Glomerular visceral epithelial cell (primary cell): ENCODE measurements at regions not wholly inside any gene's neighbourhood (a gene's known extent, or its start where the extent isn't known, plus 50 kb on each side); places are given as distances from the start of the nearest gene placed in this dataset.
"Not testable (repeated sequence)": the region's sequence is repeated elsewhere in the genome, so short reads cannot be mapped to it uniquely, and the experiment has no call there.

ENCODE experiments used
- DNase-seq: peaks from one replicate; pipeline ENCODE4 v3.0.0-alpha.2; 2016; ENCODE audit errors: extremely low spot score

DNA sequence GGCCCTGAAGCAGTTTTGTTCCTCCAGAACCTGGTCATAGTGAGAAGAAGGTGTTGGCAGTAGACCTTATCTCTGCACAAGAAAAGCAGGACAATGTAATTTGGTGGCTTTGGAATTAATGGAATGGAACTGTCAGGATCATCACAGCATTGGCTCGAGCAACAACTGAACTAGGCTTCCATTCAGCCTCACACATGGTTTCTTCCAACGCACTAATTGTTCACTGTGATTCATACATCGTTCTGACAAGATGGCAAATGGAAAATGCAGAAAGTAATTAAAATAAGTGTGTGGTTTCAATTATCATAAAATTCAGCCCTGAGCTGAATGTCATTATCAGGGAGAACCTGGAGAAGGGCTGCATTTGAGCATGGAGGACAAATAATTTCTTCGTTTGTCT is 80.6 kb downstream of the MFSD1 start:
- DNase-seq = no peak

DNA sequence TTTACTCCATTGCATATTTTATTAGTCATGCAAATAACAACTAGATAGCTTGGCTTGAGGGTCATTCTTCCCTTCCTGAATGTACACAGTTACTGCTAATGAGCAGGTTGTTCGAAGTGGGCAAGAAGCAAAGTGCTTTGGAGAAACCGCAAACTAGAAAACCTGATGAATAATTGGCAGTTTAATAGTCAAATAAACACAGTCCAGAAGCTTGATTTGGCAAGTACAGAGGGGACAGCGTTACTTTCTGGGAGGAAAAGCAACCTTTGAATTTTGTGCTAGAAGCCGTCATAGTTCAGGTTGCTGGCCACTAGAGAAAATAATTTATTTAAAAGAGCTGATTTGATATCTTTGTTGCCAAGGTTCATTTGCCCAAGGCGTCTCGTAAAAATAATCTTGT is 94.9 kb downstream of the MFSD1 start:
- DNase-seq = no peak

DNA sequence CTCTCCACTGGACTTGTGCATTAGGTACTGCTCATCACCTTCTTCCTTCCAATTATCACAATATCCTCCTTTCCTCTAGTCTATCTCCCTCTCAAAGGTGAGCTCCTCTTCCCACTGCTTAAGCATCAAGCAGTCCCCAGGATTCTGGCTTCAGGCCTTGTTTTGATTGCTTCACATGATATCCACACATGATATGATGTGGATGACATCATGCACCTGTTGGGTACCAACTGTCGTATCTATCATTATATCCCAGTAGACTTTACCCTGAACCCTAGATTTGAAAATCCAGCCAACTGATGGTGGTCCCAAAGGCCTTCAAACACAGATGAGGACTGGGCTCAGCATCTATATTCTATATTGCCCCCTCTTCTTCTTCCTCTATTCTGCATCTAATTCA is 104.9 kb downstream of the MFSD1 start:
- DNase-seq = no peak

DNA sequence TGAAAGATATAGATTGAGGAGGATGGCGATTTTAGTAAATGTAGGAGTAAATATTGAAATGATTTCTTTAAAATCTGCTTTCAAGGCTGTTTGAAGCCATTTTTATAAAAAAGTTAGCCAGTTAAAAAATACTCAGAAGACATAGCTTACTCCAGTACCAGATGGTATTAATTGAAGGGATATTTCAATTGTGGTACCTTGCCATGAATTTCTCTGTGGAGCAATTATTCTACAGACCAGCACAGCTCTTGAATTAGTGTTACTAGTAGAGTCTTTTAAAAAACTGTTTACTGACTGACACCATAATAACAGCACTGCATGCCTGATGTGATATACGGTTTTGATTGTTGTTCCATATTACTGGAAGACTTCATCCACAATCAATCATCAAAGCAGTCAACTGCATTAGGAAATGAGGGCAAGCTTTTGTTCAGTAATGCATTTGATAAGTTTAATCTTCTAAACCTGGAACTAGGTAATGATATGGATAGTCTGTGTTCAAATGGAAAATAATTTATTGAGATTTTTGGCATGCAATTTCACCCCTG is 106.4 kb downstream of the MFSD1 start:
- no peak for DNase-seq

DNA sequence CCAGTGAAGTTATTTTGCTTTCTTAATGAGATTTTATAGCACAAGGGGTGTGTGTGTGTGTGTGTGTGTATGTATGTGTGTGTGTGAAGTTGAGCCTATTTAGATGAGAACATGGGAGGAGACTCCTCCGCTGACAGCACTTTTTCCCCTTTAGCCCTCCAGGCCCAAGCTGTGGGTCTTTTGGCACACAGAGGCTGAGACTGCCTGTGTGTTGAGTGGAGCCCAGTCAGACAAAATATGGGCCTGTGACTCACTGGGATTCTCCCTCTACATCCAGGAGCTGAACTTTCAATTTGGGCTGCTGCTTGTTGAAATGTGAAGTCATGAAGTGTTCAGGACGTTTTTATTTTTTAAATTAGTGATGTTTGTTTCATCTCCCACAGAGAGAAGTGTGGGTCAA is 108.0 kb downstream of the MFSD1 start:
- no peak for DNase-seq

DNA sequence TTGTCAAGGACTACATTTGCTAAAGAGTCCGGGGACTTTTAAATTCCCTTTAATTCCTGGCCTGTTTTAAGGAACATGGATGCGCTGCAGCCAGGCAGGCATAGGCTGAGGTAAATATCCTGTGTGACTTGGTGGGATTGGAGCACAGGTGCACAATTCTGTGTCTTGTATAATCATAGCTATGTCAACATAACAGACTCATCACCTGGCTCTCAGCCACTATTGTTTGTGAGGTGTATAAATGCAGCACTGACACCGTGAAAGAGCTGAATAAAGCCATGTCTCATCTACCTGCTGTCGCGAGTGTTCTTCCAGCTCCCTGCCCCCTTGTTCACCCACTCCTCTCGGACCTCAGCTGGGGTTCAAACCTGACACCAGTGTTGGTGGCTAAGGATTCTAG is 109.7 kb downstream of the MFSD1 start:
- DNase-seq = no peak

DNA sequence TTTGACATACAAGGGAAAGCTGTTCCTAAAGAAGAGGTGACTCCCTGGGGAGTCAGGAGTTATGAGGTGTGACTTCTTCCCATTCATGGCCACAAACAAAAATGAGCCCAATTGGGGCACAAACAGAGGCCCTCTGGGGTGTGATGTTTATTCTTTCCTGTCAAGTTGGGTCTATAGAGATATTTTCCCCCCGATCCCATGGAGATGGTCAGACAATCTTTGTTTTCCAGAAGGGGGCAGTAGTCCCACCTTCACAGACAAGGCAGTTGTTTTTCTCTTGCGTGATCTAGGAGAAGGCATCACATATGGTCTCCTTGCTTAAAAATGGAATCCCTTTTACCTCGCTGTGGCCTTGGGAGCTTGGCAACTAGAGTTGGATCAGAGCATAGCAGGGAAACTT is 110.3 kb downstream of the MFSD1 start:
- no peak for DNase-seq

DNA sequence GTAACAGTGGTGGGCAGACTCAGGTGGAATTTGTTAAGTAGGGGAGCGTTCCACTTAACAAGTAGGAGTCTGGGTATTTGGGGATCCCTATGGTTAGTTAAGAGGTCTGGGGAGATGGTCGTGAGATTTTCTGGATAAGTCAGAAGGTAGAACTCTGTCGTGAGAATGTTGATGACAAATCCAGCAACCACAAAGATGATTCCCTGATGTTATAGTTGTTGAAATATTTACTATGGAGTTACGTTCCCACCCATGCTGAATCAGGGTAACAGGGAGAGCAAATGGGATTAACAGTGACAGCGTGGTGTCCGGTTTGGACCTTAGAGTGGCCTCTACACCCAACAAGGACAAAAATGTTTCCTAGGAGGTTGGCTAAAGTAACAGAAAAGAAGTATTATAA is 110.8 kb downstream of the MFSD1 start:
- no peak for DNase-seq

DNA sequence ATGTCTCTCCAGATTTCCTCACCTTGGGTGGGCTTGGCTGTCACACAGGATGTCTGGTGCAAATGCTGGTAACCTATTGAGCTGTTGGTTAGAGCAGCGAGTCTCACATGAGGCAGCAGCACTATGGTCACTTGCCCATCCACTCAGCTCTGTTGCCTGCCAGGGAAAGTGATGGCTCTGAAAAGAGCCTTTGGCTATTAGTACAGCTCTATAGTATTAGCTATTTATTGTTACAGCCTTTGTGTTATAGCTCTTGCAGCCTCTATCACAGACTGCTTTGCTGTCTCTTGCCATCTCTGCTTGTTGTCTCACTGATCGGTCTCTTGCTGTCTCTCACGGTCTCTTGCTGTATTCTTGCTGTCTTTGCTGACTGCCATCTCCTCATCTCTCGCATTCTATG is 114.3 kb downstream of the MFSD1 start:
- no peak for DNase-seq

DNA sequence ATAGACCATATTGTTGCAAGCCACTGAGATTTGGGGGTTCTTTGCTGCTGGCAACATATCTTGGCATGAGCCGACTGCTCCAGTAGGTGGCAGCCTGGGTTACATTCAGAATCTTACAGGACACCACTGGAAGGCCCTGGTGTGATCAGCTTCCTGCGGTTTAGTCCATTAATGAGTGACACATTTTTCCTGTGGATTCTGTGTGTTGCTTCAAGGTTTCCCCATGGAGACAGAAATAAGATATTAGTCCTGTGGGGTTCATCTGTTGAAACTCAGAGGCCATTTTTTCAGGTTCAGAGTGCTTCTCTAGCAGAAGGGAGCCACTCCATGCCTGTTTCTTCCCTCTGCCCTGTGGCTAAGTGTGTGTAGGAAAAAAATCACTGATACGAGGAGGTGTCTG is 116.2 kb downstream of the MFSD1 start:
- DNase-seq = peak; percentile 91

DNA sequence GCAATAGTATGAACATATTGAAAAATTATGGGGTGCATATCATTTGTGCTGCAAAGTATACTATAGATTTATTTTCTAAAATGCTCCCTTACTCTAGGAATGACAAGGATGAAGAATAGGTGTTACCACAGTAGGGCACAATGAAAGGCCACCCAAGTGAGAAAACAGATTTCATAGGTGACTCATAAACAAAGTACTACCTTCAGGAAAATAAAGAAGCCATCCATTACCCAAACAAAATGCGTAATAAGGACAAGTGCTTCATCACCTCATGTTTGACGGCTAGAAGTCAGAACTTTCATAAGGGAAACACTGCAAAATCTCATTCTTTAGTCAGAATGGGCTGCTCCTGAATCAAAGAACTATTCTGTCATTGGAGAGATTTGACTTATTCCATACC is 116.6 kb downstream of the MFSD1 start:
- no peak for DNase-seq

DNA sequence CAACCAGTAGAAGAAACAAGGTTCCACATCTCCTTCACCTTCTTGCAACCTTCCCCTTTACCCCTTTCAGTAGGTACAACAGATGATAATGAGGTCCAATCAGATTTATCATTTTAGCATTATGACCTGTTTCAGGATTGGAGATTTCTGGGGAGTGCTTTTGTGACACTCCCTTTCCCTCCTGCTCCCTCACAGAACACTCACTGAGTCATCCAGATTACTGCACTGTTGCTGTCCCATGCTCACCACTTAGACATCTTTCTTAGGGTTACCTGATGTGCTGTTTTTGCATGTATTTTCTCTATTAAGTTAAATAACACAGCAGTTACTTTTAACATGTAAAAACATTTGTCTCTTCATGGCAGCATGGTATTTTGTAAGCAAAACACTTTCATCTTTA is 118.5 kb downstream of the MFSD1 start:
- no peak for DNase-seq

DNA sequence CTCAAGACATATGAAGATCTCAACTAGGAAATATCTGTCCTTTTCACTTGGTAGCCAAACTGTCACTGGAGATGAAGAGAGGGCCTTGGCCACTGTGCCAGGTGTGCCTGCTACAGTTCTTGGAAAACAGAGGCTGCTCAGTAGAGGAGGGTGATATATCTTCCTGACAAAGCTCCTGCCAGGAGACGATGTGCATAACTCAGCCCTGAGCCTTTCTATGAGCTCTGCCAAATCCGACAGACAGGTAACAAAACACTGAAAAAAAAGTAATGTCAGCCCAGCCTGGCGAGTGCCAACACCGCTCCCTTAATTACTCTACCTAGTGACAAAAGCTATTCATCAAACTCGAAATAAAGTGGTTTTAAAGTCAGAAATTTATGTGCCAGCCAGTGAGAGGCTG is 123.2 kb downstream of the MFSD1 start:
- DNase-seq = no peak

DNA sequence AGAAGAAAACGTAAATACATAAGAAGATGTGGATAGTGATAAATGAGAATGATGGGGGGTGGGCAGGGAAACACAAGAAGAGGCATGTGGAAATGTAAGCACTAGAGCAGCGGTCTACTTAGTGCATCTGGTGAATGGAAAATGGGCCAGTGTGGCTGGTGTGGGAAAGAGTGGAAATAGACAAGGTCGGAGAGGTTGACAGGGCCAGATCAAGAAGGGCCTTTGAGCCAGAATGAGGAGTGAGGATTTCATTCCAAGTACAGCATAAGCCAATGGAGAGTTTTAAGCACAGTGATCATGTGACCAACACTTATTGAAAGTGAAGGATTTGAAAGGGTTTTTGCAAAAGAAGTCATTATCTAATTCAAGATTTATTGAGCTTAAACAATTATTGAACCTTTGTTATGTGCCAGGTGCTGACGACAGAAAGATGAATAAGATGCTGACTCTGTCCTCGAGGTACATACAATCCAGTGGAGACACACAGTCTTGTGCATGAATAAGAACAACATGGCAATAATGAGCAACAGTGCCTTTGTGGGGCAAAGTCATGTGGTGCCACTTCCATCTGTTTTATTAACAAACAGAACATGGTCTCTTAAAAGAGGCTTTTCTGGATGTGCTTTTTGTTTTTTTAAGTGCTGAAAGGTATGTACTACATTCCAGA is 124.1 kb downstream of the MFSD1 start:
- DNase-seq = no peak

DNA sequence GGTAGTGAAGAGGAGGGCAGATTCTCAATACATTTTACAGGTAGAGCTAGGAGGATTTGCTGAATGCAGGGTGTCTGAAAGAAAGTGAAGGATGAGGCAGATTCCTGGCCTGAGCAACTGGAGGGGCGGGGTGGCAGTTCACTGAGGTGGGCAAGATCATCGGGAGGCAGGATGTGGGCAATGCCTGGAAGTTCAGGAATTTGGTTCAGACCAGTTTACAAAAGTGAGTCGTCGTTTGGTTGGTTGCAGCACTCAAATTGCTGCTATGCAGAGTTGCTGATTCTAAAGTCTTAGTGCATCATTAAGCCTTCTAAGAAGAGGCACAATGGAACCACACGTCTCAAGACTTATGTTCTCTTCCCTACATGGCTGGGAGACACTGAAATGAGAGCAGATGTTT is 134.0 kb downstream of the MFSD1 start:
- DNase-seq = peak; percentile 73

DNA sequence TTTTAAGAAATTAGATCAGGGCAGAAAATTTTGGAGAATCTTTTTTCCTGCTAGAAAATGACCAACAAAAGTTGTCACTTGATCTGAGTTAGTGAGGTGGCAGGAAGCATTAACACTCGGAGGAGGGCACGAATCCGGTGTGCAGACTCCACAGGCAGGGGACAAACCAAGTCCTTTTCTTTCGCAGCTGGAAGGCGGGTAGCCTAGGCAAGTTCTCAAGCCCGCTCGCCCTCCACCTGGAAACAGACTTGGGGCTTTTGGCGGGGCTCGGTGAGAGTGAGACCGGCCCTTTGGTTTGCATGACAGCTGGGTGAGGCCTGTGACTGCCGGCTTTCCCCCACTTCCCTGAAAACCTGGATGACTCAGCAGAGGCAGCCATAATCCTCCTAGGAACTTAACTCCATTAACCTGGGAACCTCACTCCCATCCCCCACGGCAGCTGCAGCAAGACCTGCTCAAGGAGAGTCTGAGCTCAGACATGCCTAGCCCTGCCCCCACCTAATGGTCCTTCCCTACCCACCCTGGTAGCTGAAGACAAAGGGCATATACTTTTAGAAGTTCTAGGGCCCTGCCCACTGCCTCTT is 134.8 kb downstream of the MFSD1 start:
- DNase-seq = peak; percentile 63

DNA sequence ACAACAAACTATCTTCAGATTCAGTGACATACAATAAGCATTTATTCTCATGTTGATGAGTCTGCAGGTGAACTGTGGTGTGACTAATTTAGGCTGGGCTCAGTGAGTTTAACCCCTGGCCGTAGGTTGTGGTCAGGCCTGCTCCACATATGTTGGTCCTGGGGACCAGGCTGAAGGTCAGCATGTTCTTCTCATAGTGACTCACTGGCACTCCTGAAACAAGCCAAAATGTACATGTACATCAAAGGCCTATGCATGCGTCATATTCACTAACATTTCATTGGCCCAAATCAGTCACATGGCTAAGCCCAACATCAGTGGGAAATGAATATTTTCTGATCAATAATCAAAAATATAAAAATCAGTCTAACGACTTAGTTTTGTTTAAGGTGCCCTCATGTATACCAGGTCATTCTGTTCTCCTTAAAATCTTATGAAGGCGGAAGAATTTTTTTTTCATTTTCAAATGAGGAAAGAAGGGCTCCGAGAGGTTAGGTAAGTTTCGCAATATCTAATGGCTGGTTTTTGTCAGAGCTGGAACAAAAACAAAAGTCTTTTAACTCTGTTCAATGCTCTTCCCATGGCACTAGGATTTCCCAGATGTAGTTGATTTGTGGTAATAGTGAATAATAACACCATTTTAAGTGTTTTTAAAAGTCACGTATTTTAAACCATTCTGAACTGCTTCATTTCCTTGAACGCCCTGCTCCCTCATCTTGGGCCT is 148.5 kb downstream of the MFSD1 start:
- DNase-seq = no peak

DNA sequence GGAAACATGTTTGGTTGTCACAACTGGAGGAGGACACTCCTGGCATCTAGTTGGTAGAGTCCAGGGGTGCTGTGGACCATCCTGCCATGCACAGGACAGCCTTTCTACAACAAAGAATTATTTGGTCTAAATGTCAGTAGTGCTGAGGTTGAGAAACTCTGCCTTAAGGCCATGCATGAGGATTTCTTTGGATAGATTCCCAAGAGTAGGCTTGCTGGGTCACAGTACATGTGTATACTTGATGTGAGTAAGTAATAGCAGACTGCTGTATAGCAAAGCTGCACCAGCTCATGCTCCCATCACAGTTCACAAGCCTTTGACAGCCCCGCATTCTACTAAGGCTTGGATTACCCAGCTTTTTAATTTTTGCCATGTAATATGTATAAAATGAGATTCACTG is 151.3 kb downstream of the MFSD1 start:
- no peak for DNase-seq

DNA sequence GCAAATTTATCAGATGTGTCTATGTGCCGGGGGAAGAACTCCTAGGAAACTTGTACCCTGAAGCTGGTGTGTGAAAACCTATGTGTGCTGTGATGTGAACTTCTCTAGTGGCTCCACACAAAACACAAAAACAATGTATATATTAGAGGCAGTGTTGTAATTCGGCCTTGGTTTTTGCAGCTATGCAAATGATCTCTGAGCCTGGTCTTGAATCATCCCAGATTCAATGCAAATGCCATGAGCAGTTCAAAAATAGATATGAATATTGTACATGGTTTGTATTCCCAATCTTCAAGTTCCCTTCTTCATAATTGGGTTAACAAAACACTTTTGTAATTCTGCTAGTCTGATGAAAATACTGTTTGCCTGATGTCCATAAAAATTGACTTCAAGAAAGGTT is 152.6 kb downstream of the MFSD1 start:
- no peak for DNase-seq

DNA sequence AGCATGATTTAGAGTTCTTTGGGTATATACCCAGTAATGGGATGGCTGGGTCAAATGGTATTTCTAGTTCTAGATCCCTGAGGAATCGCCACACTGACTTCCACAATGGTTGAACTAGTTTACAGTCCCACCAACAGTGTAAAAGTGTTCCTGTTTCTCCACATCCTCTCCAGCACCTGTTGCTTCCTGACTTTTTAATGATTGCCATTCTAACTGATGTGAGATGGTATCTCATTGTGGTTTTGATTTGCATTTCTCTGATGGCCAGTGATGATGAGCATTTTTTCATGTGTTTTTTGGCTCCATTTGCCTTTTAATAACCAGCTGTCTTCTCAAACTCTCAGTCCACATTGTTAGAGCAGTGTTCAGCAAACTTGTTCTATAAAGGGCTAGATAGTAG is 155.9 kb downstream of the MFSD1 start:
- DNase-seq = not testable (repeated sequence)

DNA sequence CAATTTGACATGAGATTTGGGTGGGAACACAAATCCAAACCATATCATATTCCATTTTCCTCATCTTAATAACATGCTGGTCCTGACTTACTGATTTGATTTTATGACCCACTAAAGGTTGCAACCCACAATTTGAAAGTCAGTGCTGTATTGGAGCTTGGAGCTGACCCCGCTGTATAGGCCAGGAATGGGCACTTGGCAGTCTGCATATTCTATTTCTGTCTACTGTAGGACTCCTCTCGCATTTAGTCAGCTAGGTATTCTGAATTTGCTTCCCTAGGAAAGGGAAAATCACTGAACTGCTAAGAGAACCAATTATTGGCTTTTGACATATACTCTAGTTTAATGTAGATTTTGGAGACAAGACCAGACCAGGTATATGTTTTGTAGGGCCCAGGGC is 157.0 kb downstream of the MFSD1 start:
- no peak for DNase-seq

DNA sequence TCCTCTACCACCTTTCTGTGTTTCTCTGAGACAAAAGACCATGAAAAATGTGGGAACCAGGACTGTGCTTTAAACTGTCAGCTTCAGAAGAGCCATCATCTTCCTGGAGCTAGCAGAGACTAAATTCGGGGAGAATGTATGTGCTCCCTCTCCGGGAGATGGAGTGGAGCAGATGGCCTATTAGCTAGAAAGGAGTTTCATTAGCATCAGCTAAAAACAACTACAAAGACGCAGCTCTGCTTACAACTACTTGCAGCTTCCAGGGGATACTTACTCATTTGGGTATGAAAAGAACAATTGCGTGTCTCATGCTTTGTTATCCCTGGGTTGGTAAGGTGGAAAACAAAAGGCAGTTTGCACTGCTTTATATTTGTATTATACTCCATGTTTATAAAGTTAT is 159.6 kb downstream of the MFSD1 start:
- no peak for DNase-seq

DNA sequence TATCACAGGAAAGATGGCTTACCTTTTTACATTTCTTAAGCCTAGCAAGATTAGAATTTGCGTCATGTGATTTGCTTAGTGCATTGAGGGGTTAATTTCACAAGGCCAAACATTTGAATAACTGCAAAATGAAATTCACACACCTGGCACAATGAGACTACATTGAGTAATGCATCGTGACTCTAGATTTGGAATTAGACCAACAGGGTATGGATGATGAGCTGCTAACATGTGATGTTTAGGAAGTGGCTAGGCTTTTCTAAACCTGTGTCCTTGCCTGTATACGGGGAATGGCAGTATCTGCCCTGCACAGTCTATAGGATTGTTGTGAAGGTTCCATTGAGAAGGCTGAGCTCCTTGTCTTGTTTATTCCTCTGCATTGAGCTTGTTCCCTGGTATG is 160.1 kb downstream of the MFSD1 start:
- DNase-seq = no peak
